CD8-positive, alpha-beta memory T cell (primary cell): ENCODE measurements at regions not wholly inside any gene's neighbourhood (a gene's known extent, or its start where the extent isn't known, plus 50 kb on each side); places are given as distances from the start of the nearest gene placed in this dataset.

Source experiments
- CTCF ChIA-PET: fragments of 350-600 bp; sonication (Branson Sonifier 250); formaldehyde crosslinking; loops from one replicate; lab custom pipeline; 2021; ENCODE audit warnings: antibody characterized with exemption; lab: Charles Lee
- POLR2A ChIA-PET: fragments of 350-600 bp; sonication (Branson Sonifier 250); formaldehyde crosslinking; loops from one replicate; lab custom pipeline; 2021; ENCODE audit warnings: antibody characterized with exemption; lab: Charles Lee
- DNase-seq, 5 donors: peaks; one replicate each; pipeline versions ENCODE4 v3.0.0 to v3.0.0-alpha.2; 2020 to 2022; ENCODE audit warnings: mixed read lengths in 1 of 5
- H3K27ac ChIP-seq: one replicate; pipeline ENCODE4 v1.7.0; 2013; ENCODE audit warnings: low read depth, mild to moderate bottlenecking, low read length, moderate library complexity
- H3K27me3 ChIP-seq: 2 replicates; pipeline ENCODE4 v1.7.0; 2013; ENCODE audit warnings: low read length, mild to moderate bottlenecking; ENCODE audit not compliant: insufficient read depth, poor library complexity, severe bottlenecking
- H3K36me3 ChIP-seq: 2 replicates; pipeline ENCODE4 v1.7.0; 2013; ENCODE audit warnings: mild to moderate bottlenecking, low read length, moderate library complexity; ENCODE audit not compliant: insufficient read depth
- H3K4me1 ChIP-seq: 2 replicates; pipeline ENCODE4 v1.7.0; 2013; ENCODE audit warnings: mild to moderate bottlenecking, low read length, moderate library complexity; ENCODE audit not compliant: insufficient read depth
- H3K4me3 ChIP-seq: 2 replicates; pipeline ENCODE4 v1.7.0; 2013; ENCODE audit warnings: mild to moderate bottlenecking, low read length
- H3K9me3 ChIP-seq: 2 replicates; pipeline ENCODE4 v1.7.0; 2013; ENCODE audit warnings: mild to moderate bottlenecking, low read length
- H3K27ac Mint-ChIP-seq, 8 donors: one replicate each; pipeline ENCODE4 v1.8.0; 2020 to 2021; ENCODE audit warnings: mixed read lengths in 8 of 8, mild to moderate bottlenecking in 6 of 8, inconsistent platforms in 3 of 8, moderate library complexity in 3 of 8
- H3K27me3 Mint-ChIP-seq, 2 donors: one replicate each; pipeline ENCODE4 v1.8.0; 2020 to 2021; ENCODE audit warnings: mixed read lengths in 2 of 2, mild to moderate bottlenecking in 1 of 2, moderate library complexity in 1 of 2
- H3K36me3 Mint-ChIP-seq, 3 donors: one replicate each; pipeline ENCODE4 v1.8.0; 2020 to 2021; ENCODE audit warnings: mixed read lengths in 3 of 3, inconsistent platforms in 1 of 3, mild to moderate bottlenecking in 1 of 3
- H3K4me1 Mint-ChIP-seq, 3 donors: one replicate each; pipeline ENCODE4 v1.8.0; 2020 to 2021; ENCODE audit warnings: mixed read lengths in 3 of 3, inconsistent platforms in 1 of 3, mild to moderate bottlenecking in 1 of 3
- H3K4me3 Mint-ChIP-seq, 7 donors: one replicate each; pipeline ENCODE4 v1.8.0; 2020 to 2021; ENCODE audit warnings: mixed read lengths in 7 of 7, mild to moderate bottlenecking in 6 of 7, moderate library complexity in 4 of 7, inconsistent platforms in 2 of 7
- H3K9me3 Mint-ChIP-seq, 5 donors: one replicate each; pipeline ENCODE4 v1.8.0; 2020 to 2022; ENCODE audit warnings: mixed read lengths in 5 of 5, mild to moderate bottlenecking in 3 of 5, moderate library complexity in 2 of 5, inconsistent platforms in 1 of 5

- Histone ChIP-seq H3K4me3 (no peak overlapping the region), H3K27ac (no peak overlapping the region), H3K27me3 (no peaks in the 10 kb centered on the region), H3K4me1 (no peaks in the 10 kb centered on the region), H3K9me3 (no peaks in the 10 kb centered on the region), H3K36me3 (no peaks in the 10 kb centered on the region)
- Mint-ChIP-seq H3K4me1 (no peaks in the 10 kb centered on the region), H3K9me3 (peaks cover 0 to 15% (median 6%) of the 10 kb centered on the region in 5 donors), H3K27me3 (no peaks in the 10 kb centered on the region), H3K4me3 (peak overlapping the region in 1 of 7 donors; percentile 65), H3K36me3 (no peaks in the 10 kb centered on the region), H3K27ac (no peak overlapping the region)
- POLR2A ChIA-PET: no interaction called here
- CTCF ChIA-PET: no interaction called here
- DNase-seq: no peak
Observed at GRCh38 chr2:5491523-5491922, 200.7 kb upstream of the SOX11 start.

- Mint-ChIP-seq H3K36me3 (no peaks in the 10 kb centered on the region), H3K27me3 (no peaks in the 10 kb centered on the region), H3K27ac (no peak overlapping the region), H3K4me3 (no peak overlapping the region), H3K9me3 (peaks cover 0 to 7% (median 4%) of the 10 kb centered on the region in 5 donors), H3K4me1 (no peaks in the 10 kb centered on the region)
- no peak overlapping the region for H3K4me3 ChIP-seq
- no peaks in the 10 kb centered on the region for H3K36me3 ChIP-seq
- H3K4me1 ChIP-seq: no peaks in the 10 kb centered on the region
- no peak for DNase-seq
- POLR2A ChIA-PET: no interaction called here
- CTCF ChIA-PET: no interaction called here
- H3K9me3 ChIP-seq: no peaks in the 10 kb centered on the region
- H3K27me3 ChIP-seq: no peaks in the 10 kb centered on the region
- no peak overlapping the region for H3K27ac ChIP-seq
Observed at GRCh38 chr2:5493256-5493655, 198.9 kb upstream of the SOX11 start.

- H3K4me3 ChIP-seq: no peak overlapping the region
- no peaks in the 10 kb centered on the region for H3K36me3 ChIP-seq
- H3K9me3 ChIP-seq: no peaks in the 10 kb centered on the region
- no peak overlapping the region for H3K4me3 Mint-ChIP-seq
- no peaks in the 10 kb centered on the region for H3K4me1 ChIP-seq
- POLR2A ChIA-PET: no interaction called here
- no peaks in the 10 kb centered on the region for H3K27me3 ChIP-seq
- no peak overlapping the region for H3K27ac Mint-ChIP-seq
- DNase-seq: no peak
- CTCF ChIA-PET: no interaction called here
- H3K27ac ChIP-seq: no peak overlapping the region
- H3K4me1 Mint-ChIP-seq: no peaks in the 10 kb centered on the region
- H3K36me3 Mint-ChIP-seq: no peaks in the 10 kb centered on the region
- H3K9me3 Mint-ChIP-seq: peaks cover 1 to 5% (median 3%) of the 10 kb centered on the region in 5 donors
- no peaks in the 10 kb centered on the region for H3K27me3 Mint-ChIP-seq
Observed at GRCh38 chr2:5494212-5494611, 198.0 kb upstream of the SOX11 start.

- H3K4me1 ChIP-seq: no peaks in the 10 kb centered on the region
- CTCF ChIA-PET: no interaction called here
- H3K36me3 Mint-ChIP-seq: no peaks in the 10 kb centered on the region
- no peak overlapping the region for H3K4me3 ChIP-seq
- no peak overlapping the region for H3K27ac Mint-ChIP-seq
- POLR2A ChIA-PET: no interaction called here
- H3K27me3 Mint-ChIP-seq: no peaks in the 10 kb centered on the region
- no peak overlapping the region for H3K4me3 Mint-ChIP-seq
- H3K4me1 Mint-ChIP-seq: no peaks in the 10 kb centered on the region
- no peaks in the 10 kb centered on the region for H3K36me3 ChIP-seq
- no peaks in the 10 kb centered on the region for H3K27me3 ChIP-seq
- peaks cover 2 to 7% (median 4%) of the 10 kb centered on the region in 5 donors for H3K9me3 Mint-ChIP-seq
- H3K27ac ChIP-seq: no peak overlapping the region
- no peak for DNase-seq
- H3K9me3 ChIP-seq: no peaks in the 10 kb centered on the region
Observed at GRCh38 chr2:5495586-5495985, 196.6 kb upstream of the SOX11 start.

GRCh38 chr2:5497874-5498273, 194.3 kb upstream of the SOX11 start:
- ChIA-PET POLR2A (no interaction called here), CTCF (no interaction called here)
- no peak for DNase-seq
- H3K27me3 Mint-ChIP-seq: peaks cover 0 to 1% of the 10 kb centered on the region in 2 donors
- H3K27me3 ChIP-seq: no peaks in the 10 kb centered on the region
- no peak overlapping the region for H3K4me3 Mint-ChIP-seq
- H3K27ac Mint-ChIP-seq: no peak overlapping the region
- no peaks in the 10 kb centered on the region for H3K36me3 Mint-ChIP-seq
- no peaks in the 10 kb centered on the region for H3K4me1 ChIP-seq
- H3K27ac ChIP-seq: no peak overlapping the region
- H3K4me3 ChIP-seq: no peak overlapping the region
- no peaks in the 10 kb centered on the region for H3K4me1 Mint-ChIP-seq
- peaks cover 0 to 7% (median 3%) of the 10 kb centered on the region in 5 donors for H3K9me3 Mint-ChIP-seq
- no peaks in the 10 kb centered on the region for H3K9me3 ChIP-seq
- H3K36me3 ChIP-seq: no peaks in the 10 kb centered on the region

GRCh38 chr2:5501807-5502206, 190.4 kb upstream of the SOX11 start:
- Mint-ChIP-seq H3K9me3 (peaks cover 0 to 7% (median 0%) of the 10 kb centered on the region in 5 donors), H3K27ac (no peak overlapping the region), H3K4me1 (no peaks in the 10 kb centered on the region), H3K27me3 (peaks cover 0 to 1% of the 10 kb centered on the region in 2 donors), H3K36me3 (no peaks in the 10 kb centered on the region), H3K4me3 (no peak overlapping the region)
- Histone ChIP-seq H3K36me3 (no peaks in the 10 kb centered on the region), H3K27me3 (no peaks in the 10 kb centered on the region), H3K4me3 (no peak overlapping the region), H3K4me1 (no peaks in the 10 kb centered on the region), H3K9me3 (no peaks in the 10 kb centered on the region), H3K27ac (no peak overlapping the region)
- no peak for DNase-seq
- CTCF ChIA-PET: no interaction called here
- POLR2A ChIA-PET: no interaction called here

- H3K4me1 ChIP-seq: no peaks in the 10 kb centered on the region
- H3K27ac ChIP-seq: no peak overlapping the region
- H3K9me3 Mint-ChIP-seq: peaks cover 0 to 7% (median 0%) of the 10 kb centered on the region in 5 donors
- no peaks in the 10 kb centered on the region for H3K4me1 Mint-ChIP-seq
- no peak overlapping the region for H3K27ac Mint-ChIP-seq
- H3K27me3 Mint-ChIP-seq: peaks cover 0 to 1% of the 10 kb centered on the region in 2 donors
- no peak for DNase-seq
- no peak overlapping the region for H3K4me3 Mint-ChIP-seq
- H3K9me3 ChIP-seq: no peaks in the 10 kb centered on the region
- no peaks in the 10 kb centered on the region for H3K27me3 ChIP-seq
- no peak overlapping the region for H3K4me3 ChIP-seq
- CTCF ChIA-PET: no interaction called here
- no peaks in the 10 kb centered on the region for H3K36me3 ChIP-seq
- POLR2A ChIA-PET: no interaction called here
- H3K36me3 Mint-ChIP-seq: no peaks in the 10 kb centered on the region
Observed at GRCh38 chr2:5502385-5502784, 189.8 kb upstream of the SOX11 start.

- Histone ChIP-seq H3K4me3 (no peak overlapping the region), H3K36me3 (no peaks in the 10 kb centered on the region), H3K27me3 (no peaks in the 10 kb centered on the region), H3K9me3 (no peaks in the 10 kb centered on the region), H3K27ac (no peak overlapping the region), H3K4me1 (no peaks in the 10 kb centered on the region)
- H3K27ac Mint-ChIP-seq: no peak overlapping the region
- no peak overlapping the region for H3K4me3 Mint-ChIP-seq
- ChIA-PET POLR2A (no interaction called here), CTCF (no interaction called here)
- H3K27me3 Mint-ChIP-seq: peaks cover 0 to 1% of the 10 kb centered on the region in 2 donors
- H3K36me3 Mint-ChIP-seq: no peaks in the 10 kb centered on the region
- DNase-seq: no peak
- H3K9me3 Mint-ChIP-seq: peaks cover 0 to 2% (median 0%) of the 10 kb centered on the region in 5 donors
- H3K4me1 Mint-ChIP-seq: no peaks in the 10 kb centered on the region
Observed at GRCh38 chr2:5504756-5505155, 187.4 kb upstream of the SOX11 start.

- Histone ChIP-seq H3K36me3 (no peaks in the 10 kb centered on the region), H3K4me3 (no peak overlapping the region), H3K9me3 (no peaks in the 10 kb centered on the region), H3K4me1 (no peaks in the 10 kb centered on the region), H3K27me3 (no peaks in the 10 kb centered on the region), H3K27ac (no peak overlapping the region)
- Mint-ChIP-seq H3K4me1 (no peaks in the 10 kb centered on the region), H3K9me3 (peaks cover 0 to 2% (median 0%) of the 10 kb centered on the region in 5 donors), H3K36me3 (no peaks in the 10 kb centered on the region), H3K4me3 (no peak overlapping the region), H3K27ac (no peak overlapping the region), H3K27me3 (no peaks in the 10 kb centered on the region)
- DNase-seq: no peak
- POLR2A ChIA-PET: no interaction called here
- CTCF ChIA-PET: no interaction called here
Observed at GRCh38 chr2:5507367-5507766, 184.8 kb upstream of the SOX11 start.
